ENCODE measurements at regions not wholly inside any gene's neighbourhood (a gene's known extent, or its start where the extent isn't known, plus 50 kb on each side); places are given as distances from the start of the nearest gene placed in this dataset.

DNA sequence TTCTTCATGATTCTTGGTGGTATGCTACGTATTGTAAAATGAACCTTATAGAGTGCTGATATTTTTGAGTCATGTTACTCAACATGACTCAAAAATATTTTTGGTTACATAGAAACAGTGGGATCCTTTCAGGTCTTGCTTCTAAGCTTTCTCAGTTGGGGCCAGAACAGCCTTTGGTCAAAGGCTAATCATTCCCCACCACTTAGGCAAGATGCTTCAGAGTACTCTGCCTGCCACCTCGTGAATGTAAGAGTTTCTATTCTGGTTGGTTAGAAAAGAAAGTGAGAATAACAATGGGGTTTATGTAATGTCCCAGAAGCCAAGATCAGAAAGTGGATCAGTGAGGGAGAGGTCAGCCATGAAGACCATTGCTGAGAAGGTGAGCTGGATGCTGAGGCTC, 327.8 kb downstream of the TCERG1L start:
- Mint-ChIP-seq H3K27ac (no peak overlapping the region), H3K36me3 (ENCODE audit: low read depth) (no peaks in the 10 kb centered on the region), H3K4me1 (no peaks in the 10 kb centered on the region), H3K4me3 (no peak overlapping the region), H3K27me3 (peaks cover 16% of the 10 kb centered on the region)
- H3K9me3 ChIP-seq (ENCODE audit: control insufficient read depth, low read length, poor library complexity, severe bottlenecking), result no peaks in the 10 kb centered on the region
- ATAC-seq (no peak), DNase-seq (no peak)

DNA sequence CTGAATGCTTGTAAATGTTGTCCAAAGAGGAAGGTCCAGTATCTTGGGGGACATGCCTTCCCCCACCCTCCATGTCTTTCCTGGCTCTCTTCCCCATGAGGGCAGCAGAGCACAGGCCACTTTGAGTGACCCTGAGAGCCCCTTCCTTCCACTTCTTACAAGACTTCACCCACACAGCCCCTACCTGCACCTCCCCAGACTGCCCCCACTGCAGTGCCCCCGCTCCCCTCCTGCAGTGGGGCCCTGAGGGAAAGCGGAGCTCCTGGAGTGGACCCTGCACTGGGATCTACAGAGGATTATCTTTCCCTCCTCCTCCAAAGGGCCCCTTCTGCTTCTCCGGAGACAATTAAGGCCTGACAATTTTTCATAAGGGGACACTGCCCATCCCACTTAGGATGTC, 326.8 kb downstream of the TCERG1L start:
- ATAC-seq (no peak), DNase-seq (no peak)
- Mint-ChIP-seq H3K4me3 (no peak overlapping the region), H3K4me1 (no peaks in the 10 kb centered on the region), H3K27ac (no peak overlapping the region), H3K27me3 (peaks cover 16% of the 10 kb centered on the region), H3K36me3 (ENCODE audit: low read depth) (no peaks in the 10 kb centered on the region)
- H3K9me3 ChIP-seq (ENCODE audit: control insufficient read depth, low read length, poor library complexity, severe bottlenecking), result no peaks in the 10 kb centered on the region

DNA sequence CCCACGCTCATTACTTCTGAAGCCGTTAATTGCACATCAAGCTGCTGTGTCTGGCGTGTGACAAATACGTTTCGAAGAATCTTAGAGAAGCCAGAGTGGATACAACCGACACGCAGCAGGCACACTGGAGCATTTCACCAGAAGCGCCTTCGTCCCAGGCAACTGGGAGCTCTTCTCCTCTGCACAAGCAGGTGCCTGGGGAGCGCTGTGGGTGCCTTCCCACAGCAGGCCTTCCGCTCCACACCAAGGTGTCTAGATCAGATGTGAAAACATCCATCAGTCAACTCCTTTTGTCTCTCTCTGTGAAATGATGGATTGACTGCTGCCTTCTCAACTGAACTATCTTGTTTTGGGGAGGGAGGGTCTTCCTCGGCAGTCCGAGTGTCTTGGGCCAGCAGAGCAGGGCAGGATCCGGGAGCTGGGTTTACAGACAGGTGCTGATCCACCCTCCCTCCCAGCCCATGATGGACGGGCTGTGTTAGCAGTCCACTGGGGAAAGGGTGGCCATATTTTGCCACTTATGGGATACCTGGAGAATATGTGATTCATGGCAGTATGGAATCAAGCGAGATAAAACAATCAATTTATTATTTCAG, 326.3 kb downstream of the TCERG1L start:
- no peak overlapping the region for H3K4me3 Mint-ChIP-seq
- H3K4me1 Mint-ChIP-seq, result no peaks in the 10 kb centered on the region
- no peaks in the 10 kb centered on the region for H3K9me3 ChIP-seq (ENCODE audit: control insufficient read depth, low read length, poor library complexity, severe bottlenecking)
- no peak overlapping the region for H3K27ac Mint-ChIP-seq
- no peak for DNase-seq
- no peaks in the 10 kb centered on the region for H3K36me3 Mint-ChIP-seq (ENCODE audit: low read depth)
- ATAC-seq, result no peak
- H3K27me3 Mint-ChIP-seq, result peaks cover 16% of the 10 kb centered on the region

DNA sequence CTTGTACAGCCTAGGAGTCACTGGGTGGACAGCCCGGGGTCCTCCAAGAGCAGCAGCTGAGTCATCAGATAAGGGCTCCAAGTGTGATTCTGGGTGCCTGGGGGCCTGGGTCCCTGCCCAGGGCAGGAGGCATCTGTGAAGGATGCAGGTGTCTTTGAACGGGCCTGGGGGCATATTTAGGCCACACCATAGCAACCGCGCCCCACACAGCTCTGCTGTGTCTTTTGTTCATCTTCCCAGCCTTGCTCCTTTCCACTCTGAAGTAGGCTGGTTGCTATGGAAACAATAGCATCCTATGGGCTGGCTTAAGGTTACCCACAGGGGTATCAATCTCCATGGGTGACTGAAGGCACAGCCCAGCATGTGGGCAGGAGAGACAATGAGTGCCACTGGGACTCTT, 324.7 kb downstream of the TCERG1L start:
- Mint-ChIP-seq H3K27ac (no peak overlapping the region), H3K4me3 (no peak overlapping the region), H3K27me3 (peaks cover 16% of the 10 kb centered on the region), H3K36me3 (ENCODE audit: low read depth) (no peaks in the 10 kb centered on the region), H3K4me1 (no peaks in the 10 kb centered on the region)
- DNase-seq (no peak), ATAC-seq (no peak)
- H3K9me3 ChIP-seq (ENCODE audit: control insufficient read depth, low read length, poor library complexity, severe bottlenecking), result no peaks in the 10 kb centered on the region

DNA sequence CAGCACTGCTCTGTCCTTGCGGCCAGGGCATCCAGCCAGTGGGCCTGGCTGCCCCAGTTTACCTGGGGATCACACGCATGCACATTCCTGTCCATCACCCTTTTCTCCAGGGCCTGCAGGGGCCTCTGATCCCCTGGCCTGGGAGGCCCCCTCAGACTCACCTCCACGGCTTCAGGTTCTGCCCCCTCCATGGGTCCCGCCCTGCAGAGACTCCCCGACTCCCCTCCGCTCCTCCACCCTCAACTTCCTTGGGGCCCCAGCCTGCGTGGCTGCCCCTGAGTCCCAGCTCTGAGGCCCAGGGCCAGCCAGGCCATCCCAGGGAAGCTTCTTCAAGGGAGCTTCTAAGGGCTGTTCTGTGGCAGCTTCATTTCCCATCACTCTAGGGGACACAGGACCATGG, 324.1 kb downstream of the TCERG1L start:
- H3K27me3 Mint-ChIP-seq, result peaks cover 16% of the 10 kb centered on the region
- H3K4me3 Mint-ChIP-seq, result no peak overlapping the region
- H3K4me1 Mint-ChIP-seq, result no peaks in the 10 kb centered on the region
- H3K27ac Mint-ChIP-seq, result no peak overlapping the region
- ATAC-seq (no peak), DNase-seq (no peak)
- no peaks in the 10 kb centered on the region for H3K36me3 Mint-ChIP-seq (ENCODE audit: low read depth)
- H3K9me3 ChIP-seq (ENCODE audit: control insufficient read depth, low read length, poor library complexity, severe bottlenecking), result no peaks in the 10 kb centered on the region

DNA sequence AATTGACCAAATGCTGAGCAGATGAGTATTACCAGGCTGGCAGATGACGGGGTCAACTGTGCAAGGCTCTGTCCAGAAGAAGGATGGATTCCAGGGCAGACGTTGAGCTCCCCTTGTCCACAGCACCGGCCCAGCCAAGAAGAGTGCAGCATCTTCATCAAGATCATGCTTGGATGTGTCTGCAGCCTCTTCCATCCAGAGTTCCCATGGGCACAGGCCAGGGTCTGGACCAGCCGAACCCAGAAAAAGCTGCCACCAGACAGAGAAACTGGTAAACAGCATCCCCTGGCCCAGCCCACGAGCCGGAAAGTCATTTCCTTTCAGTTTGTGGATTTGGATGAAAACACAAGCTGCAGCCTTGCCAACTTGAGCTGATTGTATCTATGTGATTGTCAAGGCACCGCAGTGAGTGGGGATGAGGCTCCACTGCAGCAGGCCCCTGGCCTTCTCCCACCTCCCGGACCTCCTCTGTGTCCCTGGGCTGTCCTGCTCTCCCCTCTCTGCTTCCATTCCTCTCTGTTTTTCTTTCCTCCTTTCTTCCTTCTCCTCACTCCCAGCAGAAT, 321.8 kb downstream of the TCERG1L start:
- DNase-seq (no peak), ATAC-seq (no peak)
- H3K4me1 Mint-ChIP-seq, result no peaks in the 10 kb centered on the region
- H3K27me3 Mint-ChIP-seq, result peaks cover 16% of the 10 kb centered on the region
- H3K36me3 Mint-ChIP-seq (ENCODE audit: low read depth), result no peaks in the 10 kb centered on the region
- no peak overlapping the region for H3K27ac Mint-ChIP-seq
- no peak overlapping the region for H3K4me3 Mint-ChIP-seq
- H3K9me3 ChIP-seq (ENCODE audit: control insufficient read depth, low read length, poor library complexity, severe bottlenecking), result no peaks in the 10 kb centered on the region

DNA sequence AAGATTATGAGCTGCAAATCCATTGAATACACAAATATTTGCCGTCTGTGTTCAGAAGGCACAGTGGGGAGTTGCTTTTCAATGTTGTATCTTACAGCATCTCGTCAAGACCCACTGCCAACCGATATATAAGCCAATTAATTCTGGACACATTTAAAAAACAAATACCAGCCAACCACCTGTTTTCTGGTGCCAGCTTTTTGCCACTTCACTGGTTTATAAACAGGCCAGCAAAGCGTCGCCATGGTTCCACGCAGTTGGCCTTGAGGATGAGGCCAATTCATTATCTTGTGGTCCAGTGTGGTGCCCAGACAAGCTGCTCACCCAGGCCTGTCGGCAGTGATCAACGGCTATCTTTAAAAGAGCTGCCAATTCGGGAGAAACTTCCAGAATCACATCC, 321.0 kb downstream of the TCERG1L start:
- DNase-seq, result no peak
- H3K9me3 ChIP-seq (ENCODE audit: control insufficient read depth, low read length, poor library complexity, severe bottlenecking), result no peaks in the 10 kb centered on the region
- Mint-ChIP-seq H3K36me3 (ENCODE audit: low read depth) (no peaks in the 10 kb centered on the region), H3K4me3 (no peak overlapping the region), H3K27me3 (peaks cover 16% of the 10 kb centered on the region), H3K27ac (no peak overlapping the region), H3K4me1 (no peaks in the 10 kb centered on the region)
- no peak for ATAC-seq

DNA sequence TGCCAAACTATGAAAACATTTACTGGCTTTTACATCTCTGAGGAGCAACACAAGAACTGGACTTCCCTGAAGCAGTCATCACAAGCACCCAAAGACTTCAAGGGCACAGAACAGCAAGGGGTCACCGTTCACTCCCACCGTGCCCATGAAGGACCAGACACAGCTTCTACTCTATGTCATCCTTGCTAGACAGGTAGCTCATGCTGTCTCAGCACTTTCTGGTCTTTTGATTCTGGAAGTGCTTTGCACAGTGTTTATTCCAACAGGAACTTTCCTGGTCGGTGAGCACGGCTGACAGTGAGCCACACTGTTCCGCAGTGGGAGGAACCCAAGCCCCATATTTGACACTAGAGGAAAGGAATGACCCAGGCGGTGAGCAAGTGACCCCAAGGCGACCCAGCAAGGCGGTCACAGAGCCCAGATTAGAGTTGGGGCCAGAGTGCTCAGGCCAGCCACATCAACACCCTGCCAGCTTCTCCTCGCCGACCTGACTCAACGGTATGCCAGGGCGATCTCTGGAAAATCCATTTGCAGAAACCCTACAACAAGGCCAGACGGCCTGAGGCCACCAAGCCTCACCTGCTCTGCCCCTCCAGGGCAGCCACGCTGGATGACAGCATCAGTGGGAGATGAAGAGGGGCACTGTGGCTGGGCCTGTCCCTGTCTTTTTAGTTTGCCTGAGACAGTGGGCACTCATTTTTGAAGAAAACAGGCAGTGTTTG, 318.6 kb downstream of the TCERG1L start:
- DNase-seq, result no peak
- ATAC-seq, result no peak
- Mint-ChIP-seq H3K36me3 (ENCODE audit: low read depth) (no peaks in the 10 kb centered on the region), H3K4me3 (no peak overlapping the region), H3K27me3 (peaks cover 6% of the 10 kb centered on the region), H3K27ac (no peak overlapping the region), H3K4me1 (no peaks in the 10 kb centered on the region)
- H3K9me3 ChIP-seq (ENCODE audit: control insufficient read depth, low read length, poor library complexity, severe bottlenecking), result no peaks in the 10 kb centered on the region

DNA sequence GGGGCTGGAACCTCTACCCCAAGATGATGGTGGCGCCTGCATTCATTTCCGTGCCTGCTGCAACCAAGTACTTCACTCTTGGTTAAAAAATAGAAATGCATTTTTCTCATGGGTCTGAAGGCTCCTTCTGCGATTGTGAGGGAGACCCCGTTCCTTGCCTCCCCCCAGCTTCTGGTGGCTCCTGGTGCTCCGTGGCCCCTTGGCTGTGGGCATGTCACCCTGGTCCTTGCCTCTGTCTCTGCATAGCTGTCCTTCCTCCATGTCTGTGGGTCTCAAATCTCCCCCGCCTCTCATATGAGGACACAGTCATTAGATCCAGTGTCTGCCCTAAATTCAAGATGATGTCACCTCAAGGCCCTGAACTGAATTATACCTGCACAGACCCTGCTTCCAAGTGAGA, 317.9 kb downstream of the TCERG1L start:
- no peaks in the 10 kb centered on the region for H3K27me3 Mint-ChIP-seq
- no peak for ATAC-seq
- H3K4me3 Mint-ChIP-seq, result no peak overlapping the region
- H3K27ac Mint-ChIP-seq, result no peak overlapping the region
- H3K36me3 Mint-ChIP-seq (ENCODE audit: low read depth), result no peaks in the 10 kb centered on the region
- H3K4me1 Mint-ChIP-seq, result no peaks in the 10 kb centered on the region
- H3K9me3 ChIP-seq (ENCODE audit: control insufficient read depth, low read length, poor library complexity, severe bottlenecking), result no peaks in the 10 kb centered on the region
- no peak for DNase-seq

DNA sequence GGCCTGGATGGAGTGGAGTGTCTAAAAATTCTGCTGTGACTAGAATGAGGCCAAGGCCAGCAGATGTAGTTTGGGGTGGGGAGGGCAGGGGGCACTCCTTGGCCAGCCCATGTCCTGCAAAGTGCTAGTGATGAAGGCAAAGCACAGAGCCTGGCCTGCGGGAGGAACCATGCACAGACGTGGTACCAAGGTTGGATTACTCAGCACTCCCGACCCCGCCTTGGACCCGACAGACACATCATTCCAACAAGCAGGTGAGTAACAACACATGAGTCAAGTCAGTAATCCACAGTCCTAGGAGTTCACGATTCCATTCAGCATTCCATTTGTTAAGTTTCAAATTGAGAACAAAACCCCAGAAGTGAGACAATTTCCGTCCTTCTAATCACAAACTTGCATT, 317.3 kb downstream of the TCERG1L start:
- H3K36me3 Mint-ChIP-seq (ENCODE audit: low read depth), result no peaks in the 10 kb centered on the region
- H3K4me1 Mint-ChIP-seq, result no peaks in the 10 kb centered on the region
- no peak overlapping the region for H3K4me3 Mint-ChIP-seq
- DNase-seq (no peak), ATAC-seq (no peak)
- H3K27ac Mint-ChIP-seq, result no peak overlapping the region
- H3K27me3 Mint-ChIP-seq, result no peaks in the 10 kb centered on the region
- no peaks in the 10 kb centered on the region for H3K9me3 ChIP-seq (ENCODE audit: control insufficient read depth, low read length, poor library complexity, severe bottlenecking)

DNA sequence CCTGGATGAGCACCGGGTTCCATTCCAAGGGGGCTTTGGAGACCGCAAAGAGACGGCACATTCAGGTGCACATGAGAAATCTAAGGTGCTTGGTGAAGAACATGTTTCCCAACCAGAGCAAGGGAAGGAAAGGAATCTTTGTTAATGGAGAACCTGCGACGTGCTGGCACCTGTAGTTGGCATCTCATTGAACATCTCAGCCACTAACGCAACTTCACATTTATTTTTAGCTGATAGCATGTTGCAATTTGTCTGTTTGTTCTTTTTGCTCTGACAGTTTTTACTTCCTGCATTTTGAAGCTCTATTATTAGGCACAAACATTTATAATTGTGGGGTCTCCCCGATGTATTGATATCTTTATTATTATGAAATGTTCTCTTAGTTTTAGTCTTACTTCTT, 316.7 kb downstream of the TCERG1L start:
- Mint-ChIP-seq H3K27me3 (no peaks in the 10 kb centered on the region), H3K27ac (no peak overlapping the region), H3K36me3 (ENCODE audit: low read depth) (no peaks in the 10 kb centered on the region), H3K4me3 (no peak overlapping the region), H3K4me1 (no peaks in the 10 kb centered on the region)
- DNase-seq, result no peak
- H3K9me3 ChIP-seq (ENCODE audit: control insufficient read depth, low read length, poor library complexity, severe bottlenecking), result no peaks in the 10 kb centered on the region
- ATAC-seq, result no peak

DNA sequence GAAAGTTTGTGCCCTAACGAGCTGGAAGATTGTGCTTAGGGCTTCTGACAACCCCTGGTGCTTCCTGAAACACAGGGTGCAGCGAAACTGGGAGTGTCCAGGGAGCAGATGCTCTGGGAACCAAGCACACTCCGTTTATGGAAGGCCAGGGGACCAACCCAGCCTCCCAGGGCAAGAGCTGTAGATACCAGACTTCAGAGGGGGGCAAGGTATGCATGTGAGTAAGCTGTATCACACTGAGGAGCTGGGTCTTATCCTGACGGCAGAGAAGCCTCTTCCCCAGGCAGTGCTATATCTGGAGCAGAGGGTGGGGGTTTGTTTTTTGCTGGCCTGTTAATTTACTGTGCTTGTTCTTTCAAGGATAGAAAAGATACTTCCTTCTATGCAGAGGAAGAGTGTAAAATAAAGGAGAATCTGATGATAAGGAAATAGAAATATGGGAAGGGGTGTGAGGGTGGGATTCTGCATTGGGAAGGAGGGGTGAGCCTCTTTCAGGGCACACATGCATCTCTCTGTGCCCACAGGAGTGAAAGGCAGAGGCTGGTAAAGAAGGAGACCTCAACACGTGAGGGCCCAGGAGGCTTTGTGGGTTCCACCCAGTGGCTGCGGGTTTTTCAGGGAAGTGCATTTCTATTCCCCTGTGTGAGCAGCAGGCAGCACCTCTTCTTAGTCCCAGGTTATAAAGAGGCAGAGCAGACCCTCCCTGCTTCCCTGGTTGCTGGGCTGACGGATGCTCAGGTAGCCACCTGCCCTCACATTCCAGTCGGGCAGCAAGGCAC, 314.1 kb downstream of the TCERG1L start:
- Mint-ChIP-seq H3K4me1 (no peaks in the 10 kb centered on the region), H3K27me3 (no peaks in the 10 kb centered on the region), H3K36me3 (ENCODE audit: low read depth) (no peaks in the 10 kb centered on the region), H3K27ac (no peak overlapping the region), H3K4me3 (no peak overlapping the region)
- DNase-seq, result no peak
- H3K9me3 ChIP-seq (ENCODE audit: control insufficient read depth, low read length, poor library complexity, severe bottlenecking), result no peaks in the 10 kb centered on the region
- ATAC-seq, result no peak

DNA sequence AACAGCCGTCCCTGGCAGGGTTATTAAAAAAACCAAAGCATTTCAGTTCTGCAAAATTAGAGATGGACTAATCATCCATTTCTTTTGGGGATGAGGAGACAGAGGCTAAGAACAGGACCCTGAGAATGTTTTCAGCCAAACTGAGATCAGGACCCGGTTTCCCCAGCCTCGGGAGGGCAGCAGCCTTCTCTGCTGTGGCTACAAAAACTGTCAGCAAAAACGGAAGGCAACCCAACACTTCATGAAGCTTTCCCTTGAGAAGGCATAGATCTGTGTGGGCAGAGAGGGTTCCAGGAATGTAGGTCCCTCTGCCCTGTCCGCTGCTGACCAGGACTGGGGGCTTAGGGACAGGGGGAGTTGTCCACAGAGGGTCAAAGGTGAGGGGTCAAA, 313.5 kb downstream of the TCERG1L start:
- ATAC-seq (no peak), DNase-seq (no peak)
- H3K4me3 Mint-ChIP-seq, result no peak overlapping the region
- no peaks in the 10 kb centered on the region for H3K9me3 ChIP-seq (ENCODE audit: control insufficient read depth, low read length, poor library complexity, severe bottlenecking)
- H3K27ac Mint-ChIP-seq, result no peak overlapping the region
- no peaks in the 10 kb centered on the region for H3K27me3 Mint-ChIP-seq
- no peaks in the 10 kb centered on the region for H3K4me1 Mint-ChIP-seq
- no peaks in the 10 kb centered on the region for H3K36me3 Mint-ChIP-seq (ENCODE audit: low read depth)

Measured in T-helper 17 cell (primary cell).